DMS53 (cell line): ENCODE measurements at regions not wholly inside any gene's neighbourhood (a gene's known extent, or its start where the extent isn't known, plus 50 kb on each side); places are given as distances from the start of the nearest gene placed in this dataset.
"Not testable (repeated sequence)": the region's sequence is repeated elsewhere in the genome, so short reads cannot be mapped to it uniquely, and the experiment has no call there.

Experiments
- DNase-seq: peaks from one replicate; lab custom pipeline; 2025; lab: John Stamatoyannopoulos, UW

- DNase-seq, result peak; percentile 79
Observed at GRCh38 chr17:70938336-70938735, 769.0 kb downstream of the KCNJ2 start.

GRCh38 chr17:70945386-70945785 lies 776.1 kb downstream of the KCNJ2 start:
- peak; percentile 27 for DNase-seq

GRCh38 chr17:70947215-70947614 lies 777.9 kb downstream of the KCNJ2 start:
- no peak for DNase-seq

GRCh38 chr17:70947636-70948565 lies 778.6 kb downstream of the KCNJ2 start:
- no peak for DNase-seq

- not testable (repeated sequence) for DNase-seq
Observed at GRCh38 chr17:70953140-70953539, 783.8 kb downstream of the KCNJ2 start.

- no peak for DNase-seq
Observed at GRCh38 chr17:70955441-70955840, 786.1 kb downstream of the KCNJ2 start.

- DNase-seq, result no peak
Observed at GRCh38 chr17:70956726-70957125, 787.4 kb downstream of the KCNJ2 start.

GRCh38 chr17:70961341-70961740 lies 792.0 kb downstream of the KCNJ2 start:
- no peak for DNase-seq

- DNase-seq, result peak; percentile 18
Observed at GRCh38 chr17:70968302-70968701, 799.0 kb downstream of the KCNJ2 start.

GRCh38 chr17:70969521-70970034 lies 800.2 kb downstream of the KCNJ2 start:
- DNase-seq, result peak; percentile 25

GRCh38 chr17:70976447-70976846 lies 807.1 kb downstream of the KCNJ2 start:
- DNase-seq, result no peak

GRCh38 chr17:70984873-70985272 lies 815.5 kb downstream of the KCNJ2 start:
- no peak for DNase-seq

- DNase-seq, result no peak
Observed at GRCh38 chr17:70987867-70988340, 818.6 kb downstream of the KCNJ2 start.

GRCh38 chr17:70988622-70989021 lies 819.3 kb downstream of the KCNJ2 start:
- no peak for DNase-seq

GRCh38 chr17:70989280-70989679 lies 819.9 kb downstream of the KCNJ2 start:
- DNase-seq, result no peak

GRCh38 chr17:70994194-70994593 lies 824.9 kb downstream of the KCNJ2 start:
- no peak for DNase-seq

GRCh38 chr17:70995997-70996396 lies 826.7 kb downstream of the KCNJ2 start:
- no peak for DNase-seq

- no peak for DNase-seq
Observed at GRCh38 chr17:71003736-71004135, 834.4 kb downstream of the KCNJ2 start.

GRCh38 chr17:71004413-71004812 lies 835.1 kb downstream of the KCNJ2 start:
- DNase-seq, result no peak

GRCh38 chr17:71011391-71011790 lies 842.1 kb downstream of the KCNJ2 start:
- no peak for DNase-seq

- no peak for DNase-seq
Observed at GRCh38 chr17:71019699-71020098, 850.4 kb downstream of the KCNJ2 start.

- no peak for DNase-seq
Observed at GRCh38 chr17:71022758-71023157, 853.4 kb downstream of the KCNJ2 start.

- DNase-seq, result peak; percentile 93
Observed at GRCh38 chr17:71023249-71024030, 854.1 kb downstream of the KCNJ2 start.
